KMS-11 (cell line): ENCODE measurements at regions not wholly inside any gene's neighbourhood (a gene's known extent, or its start where the extent isn't known, plus 50 kb on each side); places are given as distances from the start of the nearest gene placed in this dataset.

Experiments used
- H2AFZ ChIP-seq: fragments of 200-600 bp; sonication (generic); 2 replicates; pipeline ENCODE4 v1.6.1; 2016; ENCODE audit warnings: antibody characterized with exemption, mixed run types, low read depth
- H3K27ac ChIP-seq: fragments of 200-600 bp; sonication (generic); 2 replicates; pipeline ENCODE4 v1.6.1; 2016; ENCODE audit warnings: mild to moderate bottlenecking, mixed run types
- H3K27me3 ChIP-seq: fragments of 200-600 bp; sonication (generic); 2 replicates; pipeline ENCODE4 v1.6.1; 2017; ENCODE audit warnings: mild to moderate bottlenecking, low read depth, mixed run types, moderate library complexity; ENCODE audit not compliant: insufficient read depth
- H3K36me3 ChIP-seq: fragments of 200-600 bp; sonication (generic); 2 replicates; pipeline ENCODE4 v1.6.1; 2017; ENCODE audit warnings: mild to moderate bottlenecking, mixed run types; ENCODE audit not compliant: insufficient read depth
- H3K4me1 ChIP-seq: fragments of 200-600 bp; sonication (generic); 2 replicates; pipeline ENCODE4 v1.6.1; 2016; ENCODE audit warnings: mild to moderate bottlenecking, low read depth, mixed run types; ENCODE audit not compliant: poor library complexity, severe bottlenecking
- H3K4me2 ChIP-seq: fragments of 200-600 bp; sonication (generic); 2 replicates; pipeline ENCODE4 v1.7.0; 2016; ENCODE audit warnings: mild to moderate bottlenecking, mixed run types
- H3K4me3 ChIP-seq: fragments of 200-600 bp; sonication (generic); IDR thresholded peaks from 2 replicates; pipeline ENCODE4 v1.6.1; 2017; ENCODE audit warnings: low read depth, low read length, mixed read lengths; ENCODE audit not compliant: insufficient read depth
- H3K79me2 ChIP-seq: fragments of 200-600 bp; sonication (generic); 2 replicates; pipeline ENCODE4 v1.6.1; 2016; ENCODE audit warnings: low read depth, mixed run types; ENCODE audit not compliant: insufficient read depth
- H3K9ac ChIP-seq: fragments of 200-600 bp; sonication (generic); 2 replicates; pipeline ENCODE4 v1.6.1; 2016; ENCODE audit warnings: mild to moderate bottlenecking, mixed run types
- H4K20me1 ChIP-seq: fragments of 200-600 bp; sonication (generic); 2 replicates; pipeline ENCODE4 v1.6.1; 2016; ENCODE audit warnings: mild to moderate bottlenecking, mixed run types; ENCODE audit not compliant: insufficient read depth
- TF ChIP-seq, protein P1 (sequence below): fragments of 200-600 bp; sonication (generic); conservative IDR thresholded peaks from 2 replicates; pipeline ENCODE4 v1.6.1; 2017; ENCODE audit warnings: low read depth, mild to moderate bottlenecking, antibody characterized with exemption, low read length, moderate library complexity, mixed read lengths

DNA sequence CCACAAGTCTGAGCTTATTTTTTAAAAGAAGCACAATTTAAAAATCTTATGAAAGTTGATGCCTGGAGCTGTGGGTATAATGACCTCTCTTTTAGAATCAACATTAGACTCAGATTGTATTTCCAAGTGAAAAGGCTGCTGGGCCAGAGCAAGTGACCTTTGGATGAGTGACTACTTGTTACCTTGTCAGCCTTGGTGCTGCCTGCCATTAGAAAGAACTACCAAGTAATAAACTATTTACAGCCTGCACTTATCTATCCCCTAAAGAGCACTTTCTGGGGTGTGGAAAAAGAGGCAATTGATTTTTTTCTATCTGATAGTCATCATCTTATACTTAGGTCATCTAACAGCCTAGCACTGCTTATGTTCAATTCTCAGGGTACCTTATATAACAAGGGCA lies 134.9 kb upstream of the FBXL17 start:
- no peak overlapping the region for H3K9ac ChIP-seq
- TF ChIP-seq, protein P1, sequence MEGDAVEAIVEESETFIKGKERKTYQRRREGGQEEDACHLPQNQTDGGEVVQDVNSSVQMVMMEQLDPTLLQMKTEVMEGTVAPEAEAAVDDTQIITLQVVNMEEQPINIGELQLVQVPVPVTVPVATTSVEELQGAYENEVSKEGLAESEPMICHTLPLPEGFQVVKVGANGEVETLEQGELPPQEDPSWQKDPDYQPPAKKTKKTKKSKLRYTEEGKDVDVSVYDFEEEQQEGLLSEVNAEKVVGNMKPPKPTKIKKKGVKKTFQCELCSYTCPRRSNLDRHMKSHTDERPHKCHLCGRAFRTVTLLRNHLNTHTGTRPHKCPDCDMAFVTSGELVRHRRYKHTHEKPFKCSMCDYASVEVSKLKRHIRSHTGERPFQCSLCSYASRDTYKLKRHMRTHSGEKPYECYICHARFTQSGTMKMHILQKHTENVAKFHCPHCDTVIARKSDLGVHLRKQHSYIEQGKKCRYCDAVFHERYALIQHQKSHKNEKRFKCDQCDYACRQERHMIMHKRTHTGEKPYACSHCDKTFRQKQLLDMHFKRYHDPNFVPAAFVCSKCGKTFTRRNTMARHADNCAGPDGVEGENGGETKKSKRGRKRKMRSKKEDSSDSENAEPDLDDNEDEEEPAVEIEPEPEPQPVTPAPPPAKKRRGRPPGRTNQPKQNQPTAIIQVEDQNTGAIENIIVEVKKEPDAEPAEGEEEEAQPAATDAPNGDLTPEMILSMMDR, result no peak

DNA sequence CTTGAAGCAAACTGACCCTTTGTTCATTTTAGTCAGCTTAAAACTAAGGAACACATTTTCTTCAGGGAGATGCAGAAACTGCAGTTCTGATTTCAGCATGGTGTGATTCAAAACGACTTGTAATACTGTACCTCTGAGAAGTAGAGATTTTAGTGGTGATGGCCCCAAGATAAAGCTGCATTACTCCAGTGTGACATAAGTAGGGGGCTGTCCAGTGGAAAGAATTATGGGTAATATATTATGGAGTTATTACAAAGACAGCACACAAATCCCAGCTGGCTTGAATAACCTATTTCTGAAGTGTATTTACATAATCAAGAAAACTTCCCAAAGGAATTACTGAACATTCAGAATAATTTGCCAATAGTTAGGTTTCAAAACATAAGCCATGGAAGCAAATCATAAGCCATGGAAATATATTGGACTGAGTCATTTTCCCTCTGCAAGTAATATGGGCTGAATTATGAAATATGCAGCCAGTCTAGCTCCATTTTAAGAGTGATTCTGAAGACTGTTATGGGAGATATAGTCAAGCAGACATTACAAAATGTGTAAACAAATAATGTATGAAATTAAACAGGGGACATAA lies 133.7 kb upstream of the FBXL17 start:
- Histone ChIP-seq H3K79me2 (no peaks in the 10 kb centered on the region), H3K4me1 (no peaks in the 10 kb centered on the region), H3K36me3 (no peaks in the 10 kb centered on the region), H2AFZ (no peak overlapping the region), H4K20me1 (no peaks in the 10 kb centered on the region), H3K27ac (no peak overlapping the region), H3K9ac (no peak overlapping the region), H3K4me3 (no peak overlapping the region), H3K27me3 (no peaks in the 10 kb centered on the region), H3K4me2 (no peak overlapping the region)
- TF ChIP-seq, protein P1, result no peak

More for the DNA sequence above, 134.9 kb upstream of the FBXL17 start:
- H3K27me3 ChIP-seq, result no peaks in the 10 kb centered on the region
- no peaks in the 10 kb centered on the region for H3K79me2 ChIP-seq
- no peak overlapping the region for H2AFZ ChIP-seq
- no peaks in the 10 kb centered on the region for H3K36me3 ChIP-seq
- no peaks in the 10 kb centered on the region for H4K20me1 ChIP-seq
- no peak overlapping the region for H3K27ac ChIP-seq
- no peaks in the 10 kb centered on the region for H3K4me1 ChIP-seq
- H3K4me2 ChIP-seq, result no peak overlapping the region
- H3K4me3 ChIP-seq, result no peak overlapping the region

DNA sequence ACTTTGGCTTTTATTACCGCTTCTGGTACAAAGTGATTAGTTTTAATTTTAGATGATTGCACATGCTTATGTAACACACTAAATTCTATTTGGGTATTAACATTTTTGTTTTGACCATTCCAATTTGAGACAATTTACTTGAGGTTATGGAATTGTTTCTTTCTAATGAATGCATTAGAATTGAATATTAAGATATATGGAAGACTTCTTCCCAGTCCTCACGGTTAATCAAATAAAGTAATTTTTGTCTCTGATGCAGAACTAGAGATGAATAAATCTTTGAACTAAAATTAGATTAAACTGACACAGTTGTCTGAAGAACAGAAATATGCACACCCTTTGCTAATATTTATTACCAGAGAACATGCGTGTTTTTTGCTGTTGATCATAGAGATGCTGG lies 127.1 kb upstream of the FBXL17 start:
- Histone ChIP-seq H3K36me3 (no peaks in the 10 kb centered on the region), H3K4me1 (no peaks in the 10 kb centered on the region), H4K20me1 (no peaks in the 10 kb centered on the region), H3K27ac (no peak overlapping the region), H3K79me2 (no peaks in the 10 kb centered on the region), H3K9ac (no peak overlapping the region), H2AFZ (no peak overlapping the region), H3K4me3 (no peak overlapping the region), H3K4me2 (no peak overlapping the region), H3K27me3 (no peaks in the 10 kb centered on the region)
- TF ChIP-seq, protein P1, result no peak

DNA sequence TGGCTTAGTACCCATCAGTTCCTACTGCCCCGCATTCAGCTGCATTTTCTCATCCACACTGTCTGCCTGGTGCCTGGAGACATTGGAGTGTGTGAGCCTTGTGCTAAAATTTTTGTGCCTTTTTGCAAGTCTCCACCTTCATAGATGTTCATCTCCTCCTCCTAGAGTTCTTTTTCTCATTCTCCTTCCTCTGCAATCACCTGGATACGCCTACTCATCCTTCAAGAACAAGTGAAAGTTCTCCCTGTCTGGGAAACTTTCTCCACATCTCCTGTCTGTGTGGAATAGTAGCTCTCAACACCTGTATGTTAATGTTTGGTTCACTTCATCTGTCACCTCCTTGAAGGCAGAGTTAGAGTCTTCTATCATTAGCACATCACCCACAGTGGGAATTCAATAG lies 125.7 kb upstream of the FBXL17 start:
- H3K27me3 ChIP-seq, result no peaks in the 10 kb centered on the region

More for the DNA sequence above, 125.7 kb upstream of the FBXL17 start:
- TF ChIP-seq, protein P1, result no peak
- H3K4me2 ChIP-seq, result no peak overlapping the region
- no peak overlapping the region for H3K27ac ChIP-seq
- no peaks in the 10 kb centered on the region for H3K79me2 ChIP-seq
- no peak overlapping the region for H2AFZ ChIP-seq
- no peak overlapping the region for H3K4me3 ChIP-seq
- H3K9ac ChIP-seq, result no peak overlapping the region
- H3K36me3 ChIP-seq, result no peaks in the 10 kb centered on the region
- H4K20me1 ChIP-seq, result no peaks in the 10 kb centered on the region
- H3K4me1 ChIP-seq, result no peaks in the 10 kb centered on the region
